CMK (cell line): ENCODE measurements at regions not wholly inside any gene's neighbourhood (a gene's known extent, or its start where the extent isn't known, plus 50 kb on each side); places are given as distances from the start of the nearest gene placed in this dataset.
A peak's percentile ranks its signal among the peaks of the same experiment; 100 is the strongest.

Experiments
- DNase-seq: peaks from one replicate; pipeline ENCODE4 v3.0.0-alpha.2; 2010; ENCODE audit warnings: low read depth

GRCh38 chr3:150267288-150267687 is 140.8 kb upstream of the TSC22D2 start:
- no peak for DNase-seq

DNA sequence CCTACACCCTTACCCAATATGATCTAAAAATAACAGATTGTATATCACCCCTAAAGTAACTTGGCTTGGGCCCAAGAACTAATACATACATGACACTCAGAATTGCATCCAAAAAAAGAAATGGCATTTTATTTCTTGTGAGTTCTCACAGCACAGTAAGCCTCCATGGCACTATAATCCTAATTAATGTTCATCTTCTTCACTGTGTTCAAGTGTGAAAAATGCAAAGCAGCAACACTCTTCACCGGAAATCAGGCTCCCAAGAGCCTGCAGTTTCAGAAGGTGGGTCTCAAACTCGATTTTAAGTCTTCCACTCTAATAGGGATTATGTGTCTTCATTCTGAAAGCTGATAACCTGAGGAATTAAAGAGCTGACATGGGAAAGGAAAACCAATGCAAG is 142.8 kb upstream of the TSC22D2 start:
- DNase-seq: no peak

- no peak for DNase-seq
Measured at GRCh38 chr3:150264561-150265279, 143.4 kb upstream of the TSC22D2 start.

- no peak for DNase-seq
Measured at GRCh38 chr3:150261958-150262357, 146.1 kb upstream of the TSC22D2 start.

DNA sequence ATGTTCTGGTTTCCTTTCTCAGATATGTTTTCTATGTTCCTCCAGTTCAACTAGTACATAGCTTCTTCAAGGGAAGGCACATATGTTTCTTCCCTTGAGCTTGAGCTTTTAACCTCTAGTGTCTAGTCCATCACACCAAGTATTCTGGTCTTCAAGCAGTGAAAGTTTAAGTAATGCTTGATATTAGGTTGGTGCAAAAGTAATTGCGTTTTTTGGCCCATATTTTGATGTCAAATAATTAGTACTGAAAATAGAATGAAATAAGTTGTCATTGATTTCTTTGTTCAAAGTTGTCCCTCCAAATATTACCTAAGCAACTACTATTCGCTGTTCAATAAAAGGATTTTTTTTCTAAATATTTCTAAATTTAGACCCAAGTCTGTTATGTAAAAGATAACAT is 146.7 kb upstream of the TSC22D2 start:
- no peak for DNase-seq

DNA sequence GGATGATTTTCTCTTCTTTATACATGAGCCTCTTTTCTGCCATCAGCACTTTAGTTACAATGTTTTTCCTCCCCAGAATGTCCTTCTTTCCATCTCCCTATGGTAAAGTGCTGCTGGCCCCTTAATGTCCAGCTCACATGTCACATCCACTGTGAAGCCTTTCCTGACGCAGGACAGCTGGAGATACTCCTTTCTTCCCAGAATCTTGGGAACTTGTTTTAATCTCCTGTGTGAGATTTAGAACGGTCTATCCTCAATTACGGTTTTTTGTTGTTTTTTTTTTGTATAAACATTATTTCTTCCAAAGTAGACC is 147.7 kb upstream of the TSC22D2 start:
- DNase-seq: no peak

GRCh38 chr3:150259526-150260397 is 148.3 kb upstream of the TSC22D2 start:
- no peak for DNase-seq

GRCh38 chr3:150256782-150257181 is 151.3 kb upstream of the TSC22D2 start:
- DNase-seq: no peak

DNA sequence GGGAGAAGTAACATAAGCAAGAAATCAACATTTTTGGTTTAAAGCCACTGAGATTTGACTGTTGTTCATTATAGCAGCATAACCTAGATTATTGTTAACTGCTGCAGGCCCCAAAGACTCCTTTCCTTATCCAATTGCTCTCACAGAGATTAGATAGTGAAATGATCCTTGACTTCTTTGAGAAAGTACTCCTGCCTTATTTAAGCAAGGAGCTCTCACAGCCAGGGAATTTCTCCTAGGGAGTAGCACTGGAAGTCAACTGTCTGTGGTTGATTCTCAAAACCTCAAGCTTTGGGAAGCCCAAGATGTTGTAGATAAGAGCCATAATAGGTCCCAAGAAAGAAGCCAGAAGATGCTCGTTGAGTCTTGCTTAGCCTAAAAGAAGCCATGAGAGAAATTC is 151.8 kb upstream of the TSC22D2 start:
- DNase-seq: no peak

DNA sequence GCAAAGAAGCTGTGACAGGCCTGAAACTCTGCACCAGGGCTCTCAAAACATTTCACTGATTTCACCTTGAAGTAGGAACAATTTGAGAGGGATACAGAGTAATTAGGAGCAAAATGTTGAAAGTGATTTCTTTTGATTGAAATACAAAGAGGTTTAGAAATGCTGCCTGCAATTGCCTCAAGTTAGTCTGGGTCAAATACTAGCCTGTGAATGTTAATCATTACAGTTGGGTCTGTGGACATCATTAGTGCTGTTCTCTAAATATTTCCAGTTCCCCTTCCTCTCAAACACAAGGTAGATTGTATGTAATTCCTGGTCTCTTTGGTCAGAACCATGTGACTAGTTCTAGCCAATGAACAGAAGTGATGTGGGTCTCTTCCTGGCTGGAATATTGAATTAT is 152.3 kb upstream of the TSC22D2 start:
- no peak for DNase-seq

DNA sequence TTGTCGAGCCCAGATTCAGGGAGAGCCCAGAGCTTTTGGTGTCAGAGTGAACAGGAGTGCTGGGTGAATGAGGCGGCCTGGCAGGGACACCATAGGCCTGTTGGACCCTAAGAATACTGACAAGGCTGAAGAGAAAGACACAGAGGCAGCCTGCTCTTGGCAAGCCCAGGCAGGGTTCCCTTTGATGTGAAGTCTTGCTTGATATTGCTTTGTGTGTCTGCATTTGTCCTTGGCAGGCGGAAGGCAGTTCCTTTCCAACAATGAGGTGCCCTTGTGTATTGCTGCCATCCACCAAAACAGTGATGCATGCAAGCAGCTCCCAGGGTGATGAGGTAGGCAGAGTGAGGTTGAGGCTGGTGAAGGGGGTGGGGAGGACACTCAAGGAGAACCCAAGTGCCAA is 152.7 kb upstream of the TSC22D2 start:
- no peak for DNase-seq

DNA sequence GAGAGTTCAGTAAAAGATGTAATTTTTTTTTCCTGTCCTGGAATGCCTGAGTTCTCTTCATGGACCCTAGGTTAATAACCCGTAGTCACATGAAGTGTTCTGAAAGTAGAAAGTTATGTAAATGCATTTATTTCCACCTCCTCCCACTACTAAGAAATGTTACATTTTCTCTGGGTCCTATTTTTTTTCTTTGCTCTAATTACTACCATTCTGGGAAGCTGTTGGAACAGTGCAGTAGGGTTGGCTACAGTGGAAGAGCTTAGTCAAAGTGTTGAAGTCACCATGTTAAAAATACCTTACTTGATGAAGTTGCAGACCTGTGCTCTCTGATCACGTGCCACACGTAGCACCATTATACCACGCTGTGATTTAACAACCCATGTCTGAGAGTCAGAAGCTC is 153.8 kb upstream of the TSC22D2 start:
- no peak for DNase-seq

DNA sequence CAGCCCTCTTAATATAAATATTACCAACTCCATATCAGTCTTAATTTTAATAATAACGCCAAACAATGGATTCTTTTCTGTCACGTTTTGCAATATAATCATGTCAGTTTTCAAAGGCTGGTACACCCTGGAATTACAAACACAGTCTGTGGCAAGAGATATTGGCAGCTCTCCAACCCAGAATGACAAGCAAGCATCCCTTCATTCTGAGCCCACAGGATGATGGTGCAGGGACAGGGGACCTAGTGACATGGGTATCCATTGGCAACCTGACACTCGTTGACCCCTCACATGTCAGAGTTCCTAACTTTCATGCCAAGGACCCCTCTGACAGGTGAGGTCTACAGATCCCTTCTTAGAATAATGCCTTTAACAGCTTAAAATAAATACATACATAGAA is 154.5 kb upstream of the TSC22D2 start:
- peak; percentile 12 for DNase-seq

DNA sequence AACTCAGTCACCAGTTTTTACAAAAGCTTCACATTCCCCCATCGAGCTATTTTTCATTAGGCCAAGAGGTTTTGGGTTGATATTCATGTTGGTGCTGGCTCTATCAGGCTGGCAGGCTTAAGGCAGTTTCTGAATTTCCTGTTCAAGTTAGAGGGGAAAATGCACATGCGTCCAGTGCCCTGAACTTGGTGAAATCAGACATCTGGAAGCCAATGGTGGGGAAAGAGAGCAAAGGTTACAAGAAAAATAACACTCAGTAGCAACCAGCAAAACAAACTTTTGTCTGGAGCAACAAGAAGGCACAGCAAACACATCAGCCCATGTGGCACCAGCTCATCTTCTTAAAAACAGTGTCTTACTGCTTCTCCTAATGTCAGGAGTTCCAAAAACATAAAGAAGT is 155.6 kb upstream of the TSC22D2 start:
- no peak for DNase-seq

DNA sequence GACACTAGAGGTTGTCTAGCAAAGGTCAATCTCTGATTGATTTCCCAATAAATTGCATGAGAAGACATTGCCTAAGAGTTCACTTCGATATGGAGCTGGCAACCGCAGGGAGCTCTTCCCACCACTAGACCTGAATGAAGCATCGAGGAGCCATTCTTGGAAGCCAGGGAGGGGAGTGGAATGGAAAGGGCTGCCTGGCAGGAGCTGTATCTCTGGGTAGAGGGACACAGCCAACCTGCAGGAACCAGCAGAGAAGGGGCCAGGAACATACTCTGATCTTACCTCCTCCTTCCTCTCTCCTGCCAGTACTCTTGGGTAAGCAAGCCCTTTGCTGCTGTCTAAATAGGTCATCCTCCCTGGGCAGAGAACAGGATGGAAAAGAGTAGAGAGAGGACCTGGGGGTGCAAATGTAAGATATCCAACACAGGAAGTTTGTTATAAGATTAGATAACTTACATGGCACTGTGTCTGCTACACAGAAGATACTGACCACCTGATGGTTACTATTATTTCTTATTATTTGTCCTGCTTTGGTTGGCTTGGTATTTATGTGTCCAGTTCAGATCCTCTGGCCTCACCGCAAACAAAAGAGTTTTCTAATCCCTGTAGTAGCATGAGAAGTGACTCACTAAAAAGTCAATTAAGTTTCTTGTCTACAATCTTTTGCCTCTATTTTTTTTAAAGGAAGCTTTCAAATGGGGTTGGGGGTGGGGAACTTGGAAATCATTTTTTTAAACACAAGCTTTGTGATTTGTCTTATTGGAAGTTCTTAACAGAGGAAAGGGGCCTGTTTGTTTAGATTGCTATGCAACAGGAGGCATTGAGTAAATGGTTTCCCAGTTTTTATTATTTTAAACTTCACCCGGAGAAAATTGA is 156.7 kb upstream of the TSC22D2 start:
- DNase-seq: peak; percentile 14

DNA sequence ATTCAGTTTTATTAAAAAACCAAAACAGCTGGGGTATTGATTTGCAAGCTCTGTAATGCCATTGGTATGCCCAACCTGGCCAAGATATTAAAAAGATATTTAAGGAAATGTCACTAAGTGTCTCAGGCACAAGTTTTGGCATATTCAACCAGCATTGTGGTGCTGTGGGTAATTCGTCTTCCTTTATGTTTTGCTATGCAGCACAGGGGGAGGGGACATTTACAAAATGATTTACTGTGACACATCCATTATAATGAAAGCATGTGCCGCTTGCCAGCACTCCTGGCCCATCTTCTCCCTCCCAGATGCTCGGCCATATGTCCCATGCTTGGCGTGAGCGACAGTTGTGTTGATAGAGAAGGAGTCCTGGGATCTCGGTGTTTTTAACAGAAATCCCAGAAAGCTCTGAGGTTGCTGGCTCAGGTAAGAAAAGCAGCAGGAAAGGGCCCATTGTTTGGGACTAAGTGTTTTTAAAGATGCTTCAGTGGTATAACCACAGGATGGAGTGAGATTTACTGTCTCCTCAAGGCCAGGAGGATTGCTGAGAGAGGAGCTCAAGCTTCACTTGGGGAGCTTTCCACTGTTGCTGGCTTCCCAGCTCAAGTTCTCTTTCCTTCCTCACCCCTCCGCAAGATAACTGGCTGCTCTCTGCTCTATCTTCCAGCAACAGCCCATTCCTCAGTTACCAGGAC is 158.2 kb upstream of the TSC22D2 start:
- no peak for DNase-seq

GRCh38 chr3:150248888-150249681 is 159.0 kb upstream of the TSC22D2 start:
- DNase-seq: no peak

- no peak for DNase-seq
Measured at GRCh38 chr3:150248116-150248887, 159.8 kb upstream of the TSC22D2 start.

DNA sequence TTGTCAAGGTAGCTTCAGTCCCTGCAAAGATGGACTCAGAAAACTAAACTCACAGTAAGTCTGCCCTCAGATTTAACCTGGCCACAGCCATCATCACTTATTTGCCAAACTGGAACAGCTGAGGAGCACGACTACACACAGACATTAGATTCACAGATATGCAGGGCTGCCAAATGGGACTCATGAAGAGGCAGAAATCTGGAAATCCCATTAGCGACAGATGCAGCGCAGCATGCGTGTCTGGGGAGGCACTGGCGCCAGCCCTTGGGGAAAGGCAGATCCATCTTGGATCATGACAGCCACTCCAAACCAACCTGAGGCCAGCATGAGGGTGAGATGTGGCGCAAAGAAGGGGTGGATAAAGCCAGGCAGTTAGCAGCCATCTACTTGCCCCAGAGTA is 160.7 kb upstream of the TSC22D2 start:
- DNase-seq: no peak

GRCh38 chr3:150243466-150243865 is 164.6 kb upstream of the TSC22D2 start:
- DNase-seq: no peak
